ENCODE measurements at regions not wholly inside any gene's neighbourhood (a gene's known extent, or its start where the extent isn't known, plus 50 kb on each side); places are given as distances from the start of the nearest gene placed in this dataset.

GRCh38 chr16:79298476-79298875 lies 302.1 kb downstream of the MAF start:
- Mint-ChIP-seq H3K4me3 (peak overlapping the region in 1 of 3 experiments; percentile 14), H3K9me3 (no peaks in the 10 kb centered on the region), H3K27me3 (ENCODE audit: low read depth) (peaks cover 37% of the 10 kb centered on the region), H3K36me3 (ENCODE audit: low read depth) (no peaks in the 10 kb centered on the region), H3K27ac (peak overlapping the region in 2 of 3 experiments; percentile 42 to 51), H3K4me1 (peaks cover 16% of the 10 kb centered on the region)
- TF ChIP-seq, protein P1, sequence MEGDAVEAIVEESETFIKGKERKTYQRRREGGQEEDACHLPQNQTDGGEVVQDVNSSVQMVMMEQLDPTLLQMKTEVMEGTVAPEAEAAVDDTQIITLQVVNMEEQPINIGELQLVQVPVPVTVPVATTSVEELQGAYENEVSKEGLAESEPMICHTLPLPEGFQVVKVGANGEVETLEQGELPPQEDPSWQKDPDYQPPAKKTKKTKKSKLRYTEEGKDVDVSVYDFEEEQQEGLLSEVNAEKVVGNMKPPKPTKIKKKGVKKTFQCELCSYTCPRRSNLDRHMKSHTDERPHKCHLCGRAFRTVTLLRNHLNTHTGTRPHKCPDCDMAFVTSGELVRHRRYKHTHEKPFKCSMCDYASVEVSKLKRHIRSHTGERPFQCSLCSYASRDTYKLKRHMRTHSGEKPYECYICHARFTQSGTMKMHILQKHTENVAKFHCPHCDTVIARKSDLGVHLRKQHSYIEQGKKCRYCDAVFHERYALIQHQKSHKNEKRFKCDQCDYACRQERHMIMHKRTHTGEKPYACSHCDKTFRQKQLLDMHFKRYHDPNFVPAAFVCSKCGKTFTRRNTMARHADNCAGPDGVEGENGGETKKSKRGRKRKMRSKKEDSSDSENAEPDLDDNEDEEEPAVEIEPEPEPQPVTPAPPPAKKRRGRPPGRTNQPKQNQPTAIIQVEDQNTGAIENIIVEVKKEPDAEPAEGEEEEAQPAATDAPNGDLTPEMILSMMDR (IDR thresholded peaks at IDR 0.05; ENCODE audit: unreplicated experiment in 3 of 3): no peak

DNA sequence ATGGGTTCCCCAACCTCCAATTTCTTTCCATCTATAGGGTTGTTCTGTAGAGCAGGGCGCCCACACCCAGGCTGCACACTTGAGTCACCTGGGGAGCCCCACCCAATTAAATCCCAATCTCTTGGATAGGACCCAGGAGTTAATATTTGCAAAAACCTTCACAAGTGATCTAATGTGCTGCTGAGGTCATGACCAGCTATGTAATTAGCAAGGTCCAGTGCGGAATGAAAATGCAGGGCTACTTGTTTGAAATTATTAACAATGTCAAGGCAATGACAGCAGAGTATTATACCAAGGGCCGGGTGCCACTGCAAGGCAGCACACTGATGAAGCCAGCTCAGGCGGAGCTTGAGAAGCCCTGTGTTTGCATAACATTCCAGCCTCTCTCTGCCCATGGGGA lies 302.7 kb downstream of the MAF start:
- no peak overlapping the region for H3K27ac Mint-ChIP-seq
- peaks cover 15% of the 10 kb centered on the region for H3K4me1 Mint-ChIP-seq
- TF ChIP-seq, protein P1 (IDR thresholded peaks at IDR 0.05; ENCODE audit: unreplicated experiment in 3 of 3): no peak
- H3K4me3 Mint-ChIP-seq: no peak overlapping the region
- no peaks in the 10 kb centered on the region for H3K9me3 Mint-ChIP-seq
- H3K27me3 Mint-ChIP-seq (ENCODE audit: low read depth): peaks cover 36% of the 10 kb centered on the region
- H3K36me3 Mint-ChIP-seq (ENCODE audit: low read depth): no peaks in the 10 kb centered on the region

- TF ChIP-seq, protein P1 (IDR thresholded peaks at IDR 0.05; ENCODE audit: unreplicated experiment in 3 of 3): no peak
- H3K4me3 Mint-ChIP-seq: no peak overlapping the region
- no peaks in the 10 kb centered on the region for H3K9me3 Mint-ChIP-seq
- no peaks in the 10 kb centered on the region for H3K36me3 Mint-ChIP-seq (ENCODE audit: low read depth)
- H3K27me3 Mint-ChIP-seq (ENCODE audit: low read depth): peaks cover 31% of the 10 kb centered on the region
- H3K4me1 Mint-ChIP-seq: peaks cover 15% of the 10 kb centered on the region
- H3K27ac Mint-ChIP-seq: no peak overlapping the region
These were observed 303.2 kb downstream of the MAF start for GRCh38 chr16:79297296-79297695.

- Mint-ChIP-seq H3K4me3 (no peak overlapping the region), H3K9me3 (no peaks in the 10 kb centered on the region), H3K27me3 (ENCODE audit: low read depth) (peaks cover 27% of the 10 kb centered on the region), H3K27ac (no peak overlapping the region), H3K36me3 (ENCODE audit: low read depth) (no peaks in the 10 kb centered on the region), H3K4me1 (peaks cover 15% of the 10 kb centered on the region)
- TF ChIP-seq, protein P1 (IDR thresholded peaks at IDR 0.05; ENCODE audit: unreplicated experiment in 3 of 3): no peak
These were observed 304.0 kb downstream of the MAF start for GRCh38 chr16:79296491-79296890.

GRCh38 chr16:79295746-79296145 lies 304.8 kb downstream of the MAF start:
- TF ChIP-seq, protein P1 (IDR thresholded peaks at IDR 0.05; ENCODE audit: unreplicated experiment in 3 of 3): no peak
- Mint-ChIP-seq H3K27ac (no peak overlapping the region), H3K4me1 (peaks cover 15% of the 10 kb centered on the region)

GRCh38 chr16:79295162-79295561 lies 305.4 kb downstream of the MAF start:
- no peak overlapping the region for H3K27ac Mint-ChIP-seq
- peaks cover 15% of the 10 kb centered on the region for H3K4me1 Mint-ChIP-seq
- peaks cover 27% of the 10 kb centered on the region for H3K27me3 Mint-ChIP-seq (ENCODE audit: low read depth)
- TF ChIP-seq, protein P1 (IDR thresholded peaks at IDR 0.05; ENCODE audit: unreplicated experiment in 3 of 3): no peak
- no peaks in the 10 kb centered on the region for H3K9me3 Mint-ChIP-seq
- no peak overlapping the region for H3K4me3 Mint-ChIP-seq
- H3K36me3 Mint-ChIP-seq (ENCODE audit: low read depth): no peaks in the 10 kb centered on the region

More at GRCh38 chr16:79295746-79296145, 304.8 kb downstream of the MAF start:
- Mint-ChIP-seq H3K27me3 (ENCODE audit: low read depth) (peaks cover 27% of the 10 kb centered on the region), H3K9me3 (no peaks in the 10 kb centered on the region), H3K4me3 (no peak overlapping the region), H3K36me3 (ENCODE audit: low read depth) (no peaks in the 10 kb centered on the region)
